ENCODE measurements at regions not wholly inside any gene's neighbourhood (a gene's known extent, or its start where the extent isn't known, plus 50 kb on each side); places are given as distances from the start of the nearest gene placed in this dataset.
"Not testable (repeated sequence)": the region's sequence is repeated elsewhere in the genome, so short reads cannot be mapped to it uniquely, and the experiment has no call there.

- not testable (repeated sequence) for TF ChIP-seq CTCF, POLR2AphosphoS5, POLR2A (IDR thresholded peaks at IDR 0.05)
Measured at GRCh38 chr5:85002026-85002425, 617.3 kb upstream of the EDIL3 start.
